ENCODE measurements at regions not wholly inside any gene's neighbourhood (a gene's known extent, or its start where the extent isn't known, plus 50 kb on each side); places are given as distances from the start of the nearest gene placed in this dataset.
"Not testable (repeated sequence)": the region's sequence is repeated elsewhere in the genome, so short reads cannot be mapped to it uniquely, and the experiment has no call there.

GRCh38 chr6:156437121-156437879 is 339.9 kb upstream of the ARID1B start:
- Mint-ChIP-seq H3K36me3 (peaks cover 7% of the 10 kb centered on the region), H3K27ac (no peak overlapping the region), H3K4me1 (no peaks in the 10 kb centered on the region), H3K4me3 (no peak overlapping the region), H3K27me3 (peaks cover 22% of the 10 kb centered on the region), H3K9me3 (peaks cover 3% of the 10 kb centered on the region)
- ATAC-seq, result no peak

GRCh38 chr6:156434795-156435190 is 342.4 kb upstream of the ARID1B start:
- H3K9me3 Mint-ChIP-seq, result no peaks in the 10 kb centered on the region
- no peaks in the 10 kb centered on the region for H3K36me3 Mint-ChIP-seq
- no peak for ATAC-seq

GRCh38 chr6:156434049-156434794 is 343.0 kb upstream of the ARID1B start:
- Mint-ChIP-seq H3K4me3 (no peak overlapping the region), H3K27ac (no peak overlapping the region), H3K4me1 (no peaks in the 10 kb centered on the region), H3K36me3 (no peaks in the 10 kb centered on the region), H3K9me3 (no peaks in the 10 kb centered on the region), H3K27me3 (peaks cover 5% of the 10 kb centered on the region)
- no peak for ATAC-seq

More at GRCh38 chr6:156434795-156435190, 342.4 kb upstream of the ARID1B start:
- Mint-ChIP-seq H3K27ac (no peak overlapping the region), H3K27me3 (peaks cover 11% of the 10 kb centered on the region), H3K4me1 (no peaks in the 10 kb centered on the region), H3K4me3 (no peak overlapping the region)

- Mint-ChIP-seq H3K36me3 (no peaks in the 10 kb centered on the region), H3K27ac (no peak overlapping the region), H3K4me1 (no peaks in the 10 kb centered on the region), H3K9me3 (no peaks in the 10 kb centered on the region), H3K4me3 (no peak overlapping the region), H3K27me3 (no peaks in the 10 kb centered on the region)
- no peak for ATAC-seq
Measured at GRCh38 chr6:156432543-156432942, 344.6 kb upstream of the ARID1B start.

GRCh38 chr6:156430386-156430785 is 346.8 kb upstream of the ARID1B start:
- no peak for ATAC-seq
- no peaks in the 10 kb centered on the region for H3K36me3 Mint-ChIP-seq
- H3K4me1 Mint-ChIP-seq, result no peaks in the 10 kb centered on the region
- no peaks in the 10 kb centered on the region for H3K9me3 Mint-ChIP-seq
- H3K27ac Mint-ChIP-seq, result no peak overlapping the region
- no peak overlapping the region for H3K4me3 Mint-ChIP-seq
- no peaks in the 10 kb centered on the region for H3K27me3 Mint-ChIP-seq

GRCh38 chr6:156427345-156427744 is 349.8 kb upstream of the ARID1B start:
- H3K9me3 Mint-ChIP-seq, result peaks cover 4% of the 10 kb centered on the region
- no peak for ATAC-seq
- H3K4me3 Mint-ChIP-seq, result no peak overlapping the region
- H3K36me3 Mint-ChIP-seq, result no peaks in the 10 kb centered on the region
- H3K4me1 Mint-ChIP-seq, result peaks cover 22% of the 10 kb centered on the region
- H3K27me3 Mint-ChIP-seq, result no peaks in the 10 kb centered on the region
- no peak overlapping the region for H3K27ac Mint-ChIP-seq

- Mint-ChIP-seq H3K4me1 (peaks cover 22% of the 10 kb centered on the region), H3K27me3 (no peaks in the 10 kb centered on the region), H3K36me3 (no peaks in the 10 kb centered on the region), H3K4me3 (no peak overlapping the region), H3K9me3 (peaks cover 6% of the 10 kb centered on the region), H3K27ac (no peak overlapping the region)
- ATAC-seq, result no peak
Measured at GRCh38 chr6:156425359-156426020, 351.7 kb upstream of the ARID1B start.

GRCh38 chr6:156423829-156424228 is 353.3 kb upstream of the ARID1B start:
- Mint-ChIP-seq H3K27ac (no peak overlapping the region), H3K9me3 (peaks cover 6% of the 10 kb centered on the region), H3K4me1 (peaks cover 22% of the 10 kb centered on the region), H3K27me3 (no peaks in the 10 kb centered on the region), H3K36me3 (no peaks in the 10 kb centered on the region), H3K4me3 (no peak overlapping the region)
- ATAC-seq, result peak; percentile 39

GRCh38 chr6:156423075-156423474 is 354.1 kb upstream of the ARID1B start:
- Mint-ChIP-seq H3K27ac (no peak overlapping the region), H3K9me3 (peaks cover 6% of the 10 kb centered on the region), H3K4me1 (peaks cover 22% of the 10 kb centered on the region), H3K36me3 (no peaks in the 10 kb centered on the region), H3K27me3 (no peaks in the 10 kb centered on the region), H3K4me3 (no peak overlapping the region)
- ATAC-seq, result no peak

GRCh38 chr6:156421933-156422332 is 355.2 kb upstream of the ARID1B start:
- H3K36me3 Mint-ChIP-seq, result no peaks in the 10 kb centered on the region

GRCh38 chr6:156421301-156421700 is 355.9 kb upstream of the ARID1B start:
- peaks cover 22% of the 10 kb centered on the region for H3K4me1 Mint-ChIP-seq
- not testable (repeated sequence) for H3K9me3 Mint-ChIP-seq, H3K36me3 Mint-ChIP-seq, H3K4me3 Mint-ChIP-seq, H3K27ac Mint-ChIP-seq, ATAC-seq, H3K27me3 Mint-ChIP-seq

More at GRCh38 chr6:156421933-156422332, 355.2 kb upstream of the ARID1B start:
- H3K27me3 Mint-ChIP-seq, result no peaks in the 10 kb centered on the region
- peaks cover 22% of the 10 kb centered on the region for H3K4me1 Mint-ChIP-seq
- H3K27ac Mint-ChIP-seq, result no peak overlapping the region
- no peak overlapping the region for H3K4me3 Mint-ChIP-seq
- peaks cover 6% of the 10 kb centered on the region for H3K9me3 Mint-ChIP-seq
- ATAC-seq, result no peak

GRCh38 chr6:156420172-156420993 is 356.8 kb upstream of the ARID1B start:
- no peaks in the 10 kb centered on the region for H3K27me3 Mint-ChIP-seq
- H3K27ac Mint-ChIP-seq, result no peak overlapping the region
- no peak overlapping the region for H3K4me3 Mint-ChIP-seq
- no peaks in the 10 kb centered on the region for H3K36me3 Mint-ChIP-seq
- peaks cover 22% of the 10 kb centered on the region for H3K4me1 Mint-ChIP-seq
- H3K9me3 Mint-ChIP-seq, result peaks cover 6% of the 10 kb centered on the region
- no peak for ATAC-seq

GRCh38 chr6:156419594-156419993 is 357.6 kb upstream of the ARID1B start:
- peaks cover 22% of the 10 kb centered on the region for H3K4me1 Mint-ChIP-seq
- no peaks in the 10 kb centered on the region for H3K27me3 Mint-ChIP-seq
- H3K27ac Mint-ChIP-seq, result no peak overlapping the region
- ATAC-seq, result no peak
- peaks cover 6% of the 10 kb centered on the region for H3K9me3 Mint-ChIP-seq
- H3K36me3 Mint-ChIP-seq, result no peaks in the 10 kb centered on the region
- H3K4me3 Mint-ChIP-seq, result no peak overlapping the region

- no peak for ATAC-seq
- Mint-ChIP-seq H3K9me3 (peaks cover 6% of the 10 kb centered on the region), H3K4me1 (peaks cover 8% of the 10 kb centered on the region), H3K4me3 (no peak overlapping the region), H3K27me3 (no peaks in the 10 kb centered on the region), H3K36me3 (no peaks in the 10 kb centered on the region), H3K27ac (no peak overlapping the region)
Measured at GRCh38 chr6:156418253-156418652, 358.9 kb upstream of the ARID1B start.

GRCh38 chr6:156416391-156416790 is 360.8 kb upstream of the ARID1B start:
- Mint-ChIP-seq H3K4me1 (no peaks in the 10 kb centered on the region), H3K27ac (no peak overlapping the region), H3K9me3 (peaks cover 3% of the 10 kb centered on the region), H3K4me3 (no peak overlapping the region), H3K36me3 (no peaks in the 10 kb centered on the region), H3K27me3 (no peaks in the 10 kb centered on the region)
- ATAC-seq, result no peak
